ENCODE measurements at regions not wholly inside any gene's neighbourhood (a gene's known extent, or its start where the extent isn't known, plus 50 kb on each side); places are given as distances from the start of the nearest gene placed in this dataset.

GRCh38 chr1:172801771-172802322 is 142.9 kb downstream of the FASLG start:
- H3K9me3 Mint-ChIP-seq: peaks cover 27% of the 10 kb centered on the region
- DNase-seq: no peak
- no peak for TF ChIP-seq CTCF (IDR thresholded peaks at IDR 0.05)
- no peak overlapping the region for H3K27ac Mint-ChIP-seq
- H3K4me1 Mint-ChIP-seq: no peaks in the 10 kb centered on the region
- no peaks in the 10 kb centered on the region for H3K36me3 Mint-ChIP-seq (ENCODE audit: low read depth)
- H3K27me3 Mint-ChIP-seq (ENCODE audit: low read depth, poor library complexity): peaks cover 3% of the 10 kb centered on the region
- H3K4me3 Mint-ChIP-seq: no peak overlapping the region

GRCh38 chr1:172809750-172810149 is 150.8 kb downstream of the FASLG start:
- H3K27me3 Mint-ChIP-seq (ENCODE audit: low read depth, poor library complexity): no peaks in the 10 kb centered on the region
- no peak overlapping the region for H3K4me3 Mint-ChIP-seq
- no peaks in the 10 kb centered on the region for H3K4me1 Mint-ChIP-seq
- H3K27ac Mint-ChIP-seq: no peak overlapping the region
- DNase-seq: no peak
- TF ChIP-seq CTCF (IDR thresholded peaks at IDR 0.05): no peak
- H3K9me3 Mint-ChIP-seq: peaks cover 26% of the 10 kb centered on the region
- no peaks in the 10 kb centered on the region for H3K36me3 Mint-ChIP-seq (ENCODE audit: low read depth)

GRCh38 chr1:172810480-172811175 is 151.7 kb downstream of the FASLG start:
- H3K27ac Mint-ChIP-seq: no peak overlapping the region
- no peaks in the 10 kb centered on the region for H3K4me1 Mint-ChIP-seq
- no peak for TF ChIP-seq CTCF (IDR thresholded peaks at IDR 0.05)
- no peak overlapping the region for H3K4me3 Mint-ChIP-seq
- no peaks in the 10 kb centered on the region for H3K27me3 Mint-ChIP-seq (ENCODE audit: low read depth, poor library complexity)
- no peak for DNase-seq
- H3K36me3 Mint-ChIP-seq (ENCODE audit: low read depth): no peaks in the 10 kb centered on the region
- peaks cover 29% of the 10 kb centered on the region for H3K9me3 Mint-ChIP-seq

- H3K9me3 Mint-ChIP-seq: peaks cover 29% of the 10 kb centered on the region
These were observed 152.8 kb downstream of the FASLG start for GRCh38 chr1:172811694-172812093.

GRCh38 chr1:172812118-172812517 is 153.2 kb downstream of the FASLG start:
- Mint-ChIP-seq H3K27ac (no peak overlapping the region), H3K4me3 (no peak overlapping the region), H3K36me3 (ENCODE audit: low read depth) (no peaks in the 10 kb centered on the region), H3K9me3 (peaks cover 28% of the 10 kb centered on the region), H3K4me1 (no peaks in the 10 kb centered on the region), H3K27me3 (ENCODE audit: low read depth, poor library complexity) (no peaks in the 10 kb centered on the region)
- DNase-seq: no peak
- no peak for TF ChIP-seq CTCF (IDR thresholded peaks at IDR 0.05)

More at GRCh38 chr1:172811694-172812093, 152.8 kb downstream of the FASLG start:
- H3K4me1 Mint-ChIP-seq: no peaks in the 10 kb centered on the region
- no peak for TF ChIP-seq CTCF (IDR thresholded peaks at IDR 0.05)
- no peaks in the 10 kb centered on the region for H3K27me3 Mint-ChIP-seq (ENCODE audit: low read depth, poor library complexity)
- H3K36me3 Mint-ChIP-seq (ENCODE audit: low read depth): no peaks in the 10 kb centered on the region
- no peak overlapping the region for H3K27ac Mint-ChIP-seq
- no peak for DNase-seq
- no peak overlapping the region for H3K4me3 Mint-ChIP-seq

- H3K4me3 Mint-ChIP-seq: no peak overlapping the region
- no peak overlapping the region for H3K27ac Mint-ChIP-seq
- no peaks in the 10 kb centered on the region for H3K36me3 Mint-ChIP-seq (ENCODE audit: low read depth)
- H3K9me3 Mint-ChIP-seq: peaks cover 22% of the 10 kb centered on the region
- peaks cover 6% of the 10 kb centered on the region for H3K4me1 Mint-ChIP-seq
- DNase-seq: no peak
- no peaks in the 10 kb centered on the region for H3K27me3 Mint-ChIP-seq (ENCODE audit: low read depth, poor library complexity)
- TF ChIP-seq CTCF (IDR thresholded peaks at IDR 0.05): no peak
These were observed 154.4 kb downstream of the FASLG start for GRCh38 chr1:172813330-172813729.

All from nephron progenitor cell (in vitro differentiated cells).